OCI-LY3 (cell line): ENCODE measurements at regions not wholly inside any gene's neighbourhood (a gene's known extent, or its start where the extent isn't known, plus 50 kb on each side); places are given as distances from the start of the nearest gene placed in this dataset.

Experiments
- EZH2phosphoT487 ChIP-seq: fragments of 200-600 bp; shearing (Covaris generic); IDR thresholded peaks from 2 replicates; pipeline ENCODE4 v1.6.1; 2018; ENCODE audit warnings: antibody characterized with exemption, mixed run types, low read depth
- TF ChIP-seq, protein P1 (sequence below): fragments of 200-600, 300-600 bp; sonication (generic); IDR thresholded peaks from 2 replicates; pipeline ENCODE4 v1.5.1; 2014; ENCODE audit warnings: antibody characterized with exemption, low read length, low read depth

GRCh38 chr6:6753301-6753700 lies 164.8 kb downstream of the LY86 start:
- TF ChIP-seq, protein P1, sequence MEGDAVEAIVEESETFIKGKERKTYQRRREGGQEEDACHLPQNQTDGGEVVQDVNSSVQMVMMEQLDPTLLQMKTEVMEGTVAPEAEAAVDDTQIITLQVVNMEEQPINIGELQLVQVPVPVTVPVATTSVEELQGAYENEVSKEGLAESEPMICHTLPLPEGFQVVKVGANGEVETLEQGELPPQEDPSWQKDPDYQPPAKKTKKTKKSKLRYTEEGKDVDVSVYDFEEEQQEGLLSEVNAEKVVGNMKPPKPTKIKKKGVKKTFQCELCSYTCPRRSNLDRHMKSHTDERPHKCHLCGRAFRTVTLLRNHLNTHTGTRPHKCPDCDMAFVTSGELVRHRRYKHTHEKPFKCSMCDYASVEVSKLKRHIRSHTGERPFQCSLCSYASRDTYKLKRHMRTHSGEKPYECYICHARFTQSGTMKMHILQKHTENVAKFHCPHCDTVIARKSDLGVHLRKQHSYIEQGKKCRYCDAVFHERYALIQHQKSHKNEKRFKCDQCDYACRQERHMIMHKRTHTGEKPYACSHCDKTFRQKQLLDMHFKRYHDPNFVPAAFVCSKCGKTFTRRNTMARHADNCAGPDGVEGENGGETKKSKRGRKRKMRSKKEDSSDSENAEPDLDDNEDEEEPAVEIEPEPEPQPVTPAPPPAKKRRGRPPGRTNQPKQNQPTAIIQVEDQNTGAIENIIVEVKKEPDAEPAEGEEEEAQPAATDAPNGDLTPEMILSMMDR = no peak
- TF ChIP-seq EZH2phosphoT487 = no peak
